SK-N-SH (cell line): ENCODE measurements at regions not wholly inside any gene's neighbourhood (a gene's known extent, or its start where the extent isn't known, plus 50 kb on each side); places are given as distances from the start of the nearest gene placed in this dataset.

Experiments used
- CTCF ChIA-PET: fragments of 300-600, 350-600 bp; formaldehyde crosslinking; extraction: SDS; loops from one replicate; lab custom pipeline; 2021; lab: Yijun Ruan, JAX
- POLR2A ChIA-PET: fragments of 350-600 bp; sonication (Branson Sonifier 250); formaldehyde crosslinking; extraction: SDS; loops from one replicate; lab custom pipeline; 2020; ENCODE audit warnings: antibody characterized with exemption, inconsistent platforms; lab: Yijun Ruan, JAX
- DNase-seq: peaks from one replicate; pipeline ENCODE4 v3.0.0; 2012
- H2AFZ ChIP-seq: fragments of 200-600 bp; sonication (generic); 2 replicates; pipeline ENCODE4 v1.8.1; 2016; ENCODE audit warnings: antibody characterized with exemption, mild to moderate bottlenecking, low read depth
- H3F3A ChIP-seq: fragments of 200-600 bp; sonication (generic); replicated peaks from 2 replicates; pipeline ENCODE3; 2016; ENCODE audit warnings: antibody characterized with exemption, mild to moderate bottlenecking; ENCODE audit not compliant: insufficient read depth
- H3K27ac ChIP-seq, 2 experiments: fragments of 200-500 bp in 1 of 2; fragments of 200-600 bp in 1 of 2; sonication (Bioruptor generic) in 1 of 2; sonication (generic), shearing (Covaris generic) in 1 of 2; 2 replicates each; pipeline versions ENCODE4 v1.5.1 to v1.6.1; 2014 to 2016; ENCODE audit warnings: low read depth in 2 of 2, inconsistent platforms in 1 of 2, low read length in 1 of 2, mild to moderate bottlenecking in 1 of 2, mixed read lengths in 1 of 2
- H3K27me3 ChIP-seq: fragments of 200-600 bp; sonication (generic), shearing (Covaris generic); 2 replicates; pipeline ENCODE4 v1.6.1; 2016; ENCODE audit warnings: mixed run types; ENCODE audit not compliant: insufficient read depth
- H3K36me3 ChIP-seq, 2 experiments: fragments of 200-500 bp in 1 of 2; fragments of 200-600 bp in 1 of 2; sonication (Bioruptor generic) in 1 of 2; sonication (generic) in 1 of 2; replicated peaks in 1 of 2; 2 replicates each; pipeline versions ENCODE3 to v1.5.1; 2014 to 2016; ENCODE audit warnings: low read length in 1 of 2, mild to moderate bottlenecking in 1 of 2; ENCODE audit not compliant: insufficient read depth in 2 of 2, control insufficient read depth in 1 of 2
- H3K4me1 ChIP-seq, 2 experiments: fragments of 200-500 bp in 1 of 2; fragments of 200-600 bp in 1 of 2; sonication (Bioruptor generic) in 1 of 2; sonication (generic), shearing (Covaris generic) in 1 of 2; 2 replicates each; pipeline versions ENCODE4 v1.5.1 to v1.6.1; 2014 to 2016; ENCODE audit warnings: low read depth in 1 of 2, low read length in 1 of 2, mixed run types in 1 of 2; ENCODE audit not compliant: insufficient read depth in 2 of 2, control insufficient read depth in 1 of 2
- H3K4me2 ChIP-seq: fragments of 200-600 bp; sonication (generic), shearing (Covaris generic); 2 replicates; pipeline ENCODE4 v1.6.1; 2017; ENCODE audit warnings: mixed run types
- H3K4me3 ChIP-seq, 2 experiments: fragments of 200-500 bp in 1 of 2; fragments of 200-600 bp in 1 of 2; sonication (Bioruptor generic) in 1 of 2; sonication (generic), shearing (Covaris generic) in 1 of 2; 2 replicates each; pipeline versions ENCODE4 v1.5.1 to v1.8.1; 2014 to 2016; ENCODE audit warnings: low read depth in 2 of 2, inconsistent platforms in 1 of 2, low read length in 1 of 2, mild to moderate bottlenecking in 1 of 2, mixed read lengths in 1 of 2, moderate library complexity in 1 of 2
- H3K79me2 ChIP-seq: fragments of 200-600 bp; sonication (generic); 2 replicates; pipeline ENCODE4 v1.8.1; 2017; ENCODE audit warnings: mild to moderate bottlenecking; ENCODE audit not compliant: insufficient read depth
- H3K9ac ChIP-seq: fragments of 200-600 bp; sonication (generic); 2 replicates; pipeline ENCODE4 v1.6.1; 2017; ENCODE audit warnings: mixed run types
- H3K9me2 ChIP-seq: fragments of 200-600 bp; sonication (generic); 2 replicates; pipeline ENCODE4 v1.6.1; 2017; ENCODE audit warnings: mixed run types
- H3K9me3 ChIP-seq: fragments of 200-600 bp; sonication (generic); 2 replicates; pipeline ENCODE4 v1.6.1; 2017; ENCODE audit warnings: mixed run types, mild to moderate bottlenecking, moderate library complexity
- H4K20me1 ChIP-seq: fragments of 200-600 bp; sonication (generic); 2 replicates; pipeline ENCODE4 v1.6.1; 2017; ENCODE audit warnings: mild to moderate bottlenecking, mixed run types; ENCODE audit not compliant: insufficient read depth
- CTCF ChIP-seq: fragments of 200-600 bp; sonication (generic); IDR thresholded peaks from 2 replicates; pipeline ENCODE4 v1.6.1; 2017; ENCODE audit warnings: antibody characterized with exemption, mild to moderate bottlenecking, moderate library complexity
- ELF1 ChIP-seq: IDR thresholded peaks from 2 replicates; pipeline ENCODE4 v1.4.0; 2012
- EP300 ChIP-seq, 2 experiments: IDR thresholded peaks; 2 replicates each; pipeline versions ENCODE4 v1.4.0 to v1.6.1; 2012; ENCODE audit warnings: borderline replicate concordance in 1 of 2, low read depth in 1 of 2, low read length in 1 of 2
- EZH2phosphoT487 ChIP-seq: fragments of 200-600 bp; sonication (generic); IDR thresholded peaks from 2 replicates; pipeline ENCODE4 v1.6.1; 2017; ENCODE audit warnings: low read depth, mixed run types, mild to moderate bottlenecking, antibody characterized with exemption, moderate library complexity, borderline replicate concordance
- GABPA ChIP-seq: IDR thresholded peaks from 2 replicates; pipeline ENCODE4 v1.4.0; 2012; ENCODE audit warnings: low read depth, mild to moderate bottlenecking
- GATA2 ChIP-seq: sonication (generic); formaldehyde crosslinking; IDR thresholded peaks from 2 replicates; pipeline ENCODE4 v1.5.0; 2020; ENCODE audit warnings: mild to moderate bottlenecking, missing genetic modification reagents
- JUND ChIP-seq: IDR thresholded peaks from 2 replicates; pipeline ENCODE4 v1.4.0; 2012
- MAX ChIP-seq: IDR thresholded peaks from 2 replicates; pipeline ENCODE4 v1.4.0; 2012; ENCODE audit warnings: low read depth
- MXI1 ChIP-seq: IDR thresholded peaks from 2 replicates; pipeline ENCODE4 v1.6.1; 2012; ENCODE audit warnings: mild to moderate bottlenecking, low read depth, low read length, improper control_type of control experiment
- PBX3 ChIP-seq: IDR thresholded peaks from 2 replicates; pipeline ENCODE4; 2012
- RAD21 ChIP-seq: IDR thresholded peaks from 2 replicates; pipeline ENCODE4 v1.6.1; 2012; ENCODE audit warnings: mild to moderate bottlenecking, low read length
- RCOR1 ChIP-seq: fragments of 150-350 bp; IDR thresholded peaks from 2 replicates; pipeline ENCODE4 v1.6.1; 2017; ENCODE audit warnings: antibody characterized with exemption, low read length
- REST ChIP-seq: IDR thresholded peaks from 2 replicates; pipeline ENCODE4 v1.6.1; 2012; ENCODE audit warnings: mild to moderate bottlenecking, low read depth, low read length, moderate library complexity
- RFX5 ChIP-seq: IDR thresholded peaks from 2 replicates; pipeline ENCODE4 v1.6.1; 2012; ENCODE audit warnings: mild to moderate bottlenecking, improper control_type of control experiment, low read length
- RXRA ChIP-seq: IDR thresholded peaks from 2 replicates; pipeline ENCODE4 v1.4.0; 2012; ENCODE audit warnings: low read depth, mild to moderate bottlenecking, borderline replicate concordance
- SIN3A ChIP-seq: IDR thresholded peaks from 2 replicates; pipeline ENCODE4 v1.6.1; 2012; ENCODE audit warnings: low read depth, mild to moderate bottlenecking, low read length, moderate library complexity, borderline replicate concordance
- SMC3 ChIP-seq: IDR thresholded peaks from 2 replicates; pipeline ENCODE4 v1.6.1; 2012; ENCODE audit warnings: low read depth, low read length, improper control_type of control experiment
- TCF12 ChIP-seq: IDR thresholded peaks from 2 replicates; pipeline ENCODE4 v1.4.0; 2012
- USF2 ChIP-seq: fragments of 150-350 bp; IDR thresholded peaks from 2 replicates; pipeline ENCODE4 v1.6.1; 2017; ENCODE audit warnings: antibody characterized with exemption, low read length, low read depth, borderline replicate concordance
- YY1 ChIP-seq: IDR thresholded peaks from 2 replicates; pipeline ENCODE4 v1.4.0; 2012; ENCODE audit warnings: low read depth, mild to moderate bottlenecking
- ZBTB33 ChIP-seq: IDR thresholded peaks from 2 replicates; pipeline ENCODE4 v1.4.0; 2012; ENCODE audit warnings: low read depth, borderline replicate concordance
- WGBS: methylation state at CpG from one replicate; pipeline ENCODE4 v1.1.6; 2017; ENCODE audit warnings: low lambda C conversion rate; 5-methylcytosine and 5-hydroxymethylcytosine counted together

GRCh38 chr7:35537067-35538023, 157.6 kb downstream of the HERPUD2 start:
- POLR2A ChIA-PET = no interaction called here
- Histone ChIP-seq H3K9me2 (no peaks in the 10 kb centered on the region), H3K79me2 (no peaks in the 10 kb centered on the region), H3K36me3 (no peaks in the 10 kb centered on the region), H3K4me2 (peak overlapping the region; percentile 66), H3K4me3 (peak overlapping the region; percentile 37 to 65), H3K27me3 (peaks cover 13% of the 10 kb centered on the region), H3K9ac (no peak overlapping the region), H2AFZ (0 out of 2 replicates have a peak overlapping the region, but pooled peaks have one; percentile 52), H3K4me1 (peaks cover 0 to 2% of the 10 kb centered on the region in 2 experiments; a peak in 1 of 4 replicates), H3K27ac (no peak overlapping the region), H3F3A (no peaks in the 10 kb centered on the region), H4K20me1 (no peaks in the 10 kb centered on the region), H3K9me3 (no peaks in the 10 kb centered on the region)
- WGBS = 20% methylated on average over 16 of the region's 43 CpGs
- DNase-seq = peak; percentile 92
- CTCF ChIA-PET = interaction anchor here (0.6 to 3.5 kb wide), 52 partner anchors 8 to 713 kb away, joined by 3 to 36 read pairs (median 4); no protein-coding TSS in a partner anchor
- TF ChIP-seq SMC3 (peak; percentile 99), SIN3A (no peak), MXI1 (peak; percentile 57), GATA2 (CRISPR knock-in tag) (no peak), USF2 (peak; percentile 13; the same call in 1 of the 2 replicates), MAX (peak; percentile 68; the same call in 1 of the 2 replicates), REST (no peak), EP300 (IDR thresholded peaks at IDR 0.05; ENCODE audit: borderline replicate concordance in 1 of 2, low read depth in 1 of 2, low read length in 1 of 2) (no peak), ZBTB33 (no peak), PBX3 (no peak), RXRA (no peak), JUND (no peak), RFX5 (no peak), RCOR1 (peak; percentile 24; the same call in 1 of the 2 replicates), ELF1 (no peak), RAD21 (peak; percentile 98), CTCF (peak; percentile 99), GABPA (no peak), YY1 (no peak), TCF12 (no peak), EZH2phosphoT487 (no peak)
